ENCODE measurements at regions not wholly inside any gene's neighbourhood (a gene's known extent, or its start where the extent isn't known, plus 50 kb on each side); places are given as distances from the start of the nearest gene placed in this dataset.

- Histone ChIP-seq H3K79me2 (ENCODE audit: control insufficient read depth, insufficient read depth, low read length) (no peaks in the 10 kb centered on the region), H3K27me3 (replicated peaks in 1 of 2; ENCODE audit: control insufficient read depth in 2 of 2, insufficient read depth in 2 of 2, low read length in 1 of 2) (no peaks in the 10 kb centered on the region; a peak in 1 of 4 replicates), H2AFZ (ENCODE audit: control insufficient read depth, low read depth, low read length) (no peak overlapping the region), H3K9me3 (replicated peaks; ENCODE audit: control insufficient read depth, insufficient read depth, low read length) (no peaks in the 10 kb centered on the region), H3K27ac (ENCODE audit: control insufficient read depth, insufficient read depth) (no peak overlapping the region), H3K36me3 (ENCODE audit: control insufficient read depth in 2 of 2, insufficient read depth in 2 of 2, low read length in 1 of 2) (no peaks in the 10 kb centered on the region), H4K20me1 (ENCODE audit: control insufficient read depth, insufficient read depth) (no peaks in the 10 kb centered on the region), H3K4me1 (ENCODE audit: control insufficient read depth, insufficient read depth, low read length) (no peaks in the 10 kb centered on the region), H3K9ac (ENCODE audit: control insufficient read depth, insufficient read depth, low read length) (no peak overlapping the region), H3K4me2 (ENCODE audit: control insufficient read depth, insufficient read depth) (no peak overlapping the region), H3K4me3 (no peak overlapping the region)
- 27% methylated on average over 1 of the region's 1 CpG for WGBS (ENCODE audit: insufficient coverage, insufficient replicate concordance, low lambda C conversion rate, missing lambda C conversion rate)
- FAIRE-seq, result no peak
- intact Hi-C loops (cut with micrococcal nuclease; ENCODE audit: unreplicated experiment) (no loop called here), in situ Hi-C loops (cut with MboI) (no loop called here)
- ChIA-PET CTCF (interaction anchor here (1.3 to 2.7 kb wide), 2 partner anchors 100 to 278 kb away, joined by 3 to 8 read pairs; no protein-coding TSS in a partner anchor), RAD21 (ENCODE audit: unreplicated experiment) (no interaction called here), SMC1A (ENCODE audit: uncharacterized antibody, unreplicated experiment) (interaction anchor here (0.6 kb wide), 1 partner anchor 940 kb away, joined by 3 read pairs; no protein-coding TSS in a partner anchor), POLR2A (no interaction called here)
- TF ChIP-seq RUNX3 (IDR thresholded peaks at IDR 0.05; ENCODE audit: low read length) (no peak), ZNF217 (IDR thresholded peaks at IDR 0.05) (no peak), NR2C1 (IDR thresholded peaks at IDR 0.05) (no peak), PRDM15 (CRISPR knock-in tag; IDR thresholded peaks at IDR 0.05) (no peak), MTA2 (IDR thresholded peaks at IDR 0.05; ENCODE audit: low read depth) (no peak), ZNF592 (IDR thresholded peaks at IDR 0.05) (no peak), STAT3 (IDR thresholded peaks at IDR 0.05; ENCODE audit: low read depth, low read length) (no peak), IRF5 (IDR thresholded peaks at IDR 0.05; ENCODE audit: borderline replicate concordance) (no peak), SUPT20H (IDR thresholded peaks at IDR 0.05; ENCODE audit: borderline replicate concordance, control insufficient read depth, low read depth, low read length) (no peak), MEF2A (IDR thresholded peaks at IDR 0.05; ENCODE audit: insufficient read depth, low read depth, low read length) (no peak)
- DNase-seq (ENCODE audit: low read depth, low spot score), result no peak
- BruUV-seq (replicated peaks), result no TSS peak
- ATAC-seq, result no peak
These were observed 63.0 kb downstream of the VAX1 start for GRCh38 chr10:117075064-117075463.

Measured in GM12878 (cell line).